ENCODE measurements at regions not wholly inside any gene's neighbourhood (a gene's known extent, or its start where the extent isn't known, plus 50 kb on each side); places are given as distances from the start of the nearest gene placed in this dataset.
"Not testable (repeated sequence)": the region's sequence is repeated elsewhere in the genome, so short reads cannot be mapped to it uniquely, and the experiment has no call there.

DNA sequence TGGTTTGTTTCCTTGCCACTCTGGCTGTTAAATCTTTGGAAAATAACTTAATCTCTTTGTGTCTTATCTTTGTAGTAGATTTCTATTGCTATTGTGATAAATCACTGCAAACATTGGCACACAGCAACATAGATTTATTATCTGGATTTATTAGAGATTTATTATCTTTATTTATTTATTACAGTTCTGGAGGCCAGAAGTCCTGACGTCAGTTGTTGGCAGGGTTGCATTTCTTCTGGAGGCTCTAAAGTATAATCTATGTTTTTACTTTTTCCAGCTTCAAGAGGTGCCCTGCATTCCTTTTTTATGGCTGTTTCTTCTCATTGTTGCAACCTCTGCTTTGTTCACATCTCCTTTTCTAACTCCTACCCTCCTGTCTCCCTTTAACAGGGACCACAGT lies 542.8 kb downstream of the GRXCR1 start:
- DNase-seq (ENCODE audit: low spot score), result no peak

DNA sequence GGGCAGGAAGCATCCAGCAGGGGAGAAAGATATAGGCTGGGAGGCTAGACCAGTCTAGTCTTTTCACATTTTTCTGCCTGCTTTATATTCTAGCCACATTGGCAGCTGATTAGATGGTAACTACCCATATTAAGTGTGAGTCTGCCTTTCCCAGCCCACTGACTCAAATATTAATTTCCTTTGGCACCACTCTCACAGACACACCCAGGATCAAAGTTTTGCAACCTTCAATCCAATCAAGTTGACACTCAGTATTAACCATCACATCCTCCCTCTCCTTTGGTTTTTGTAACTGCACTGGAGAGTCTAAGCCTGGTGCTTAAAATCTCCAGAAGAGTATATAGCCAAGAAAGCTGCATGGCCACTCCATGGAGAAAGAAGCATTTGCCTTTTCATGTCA lies 560.4 kb downstream of the GRXCR1 start:
- DNase-seq (ENCODE audit: low spot score), result no peak

DNA sequence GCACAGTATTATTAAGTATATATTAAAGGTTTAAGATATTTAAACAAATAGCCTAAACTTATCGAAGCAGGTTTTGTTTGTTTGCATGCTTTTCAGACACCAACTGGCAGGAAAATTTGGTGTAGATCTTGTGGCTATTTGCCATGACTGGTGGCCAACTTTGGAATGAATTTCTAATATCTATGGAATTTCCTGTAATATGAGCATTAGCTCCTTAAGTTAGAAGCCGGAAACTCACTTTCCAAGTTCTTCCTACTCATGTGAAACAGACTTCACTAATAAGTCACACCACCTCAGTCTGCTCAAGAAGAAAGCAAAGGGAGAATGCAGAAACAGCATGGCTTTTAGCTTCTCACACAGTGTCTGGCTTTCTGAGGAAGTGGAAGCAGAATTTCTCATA lies 563.9 kb downstream of the GRXCR1 start:
- DNase-seq (ENCODE audit: low spot score), result no peak

DNA sequence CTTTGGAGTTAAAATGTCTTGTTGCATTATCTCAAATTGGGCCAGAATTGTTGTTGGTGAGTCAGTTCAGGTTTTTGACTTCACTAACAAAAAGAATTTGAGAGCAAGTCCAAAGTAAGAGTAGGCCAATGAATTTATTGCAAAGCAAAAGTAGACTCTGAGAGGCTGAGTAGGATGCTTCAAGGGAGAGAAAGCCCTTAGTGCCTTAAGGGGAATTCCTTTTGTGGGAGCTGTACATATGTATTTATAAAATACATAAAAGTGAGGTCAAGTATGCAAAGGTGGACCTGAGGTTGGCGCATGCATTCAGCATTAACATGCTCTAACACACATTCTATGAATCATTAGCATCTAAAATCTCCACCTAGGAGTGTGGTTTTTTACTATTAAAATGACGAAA lies 565.4 kb downstream of the GRXCR1 start:
- DNase-seq (ENCODE audit: low spot score), result no peak

DNA sequence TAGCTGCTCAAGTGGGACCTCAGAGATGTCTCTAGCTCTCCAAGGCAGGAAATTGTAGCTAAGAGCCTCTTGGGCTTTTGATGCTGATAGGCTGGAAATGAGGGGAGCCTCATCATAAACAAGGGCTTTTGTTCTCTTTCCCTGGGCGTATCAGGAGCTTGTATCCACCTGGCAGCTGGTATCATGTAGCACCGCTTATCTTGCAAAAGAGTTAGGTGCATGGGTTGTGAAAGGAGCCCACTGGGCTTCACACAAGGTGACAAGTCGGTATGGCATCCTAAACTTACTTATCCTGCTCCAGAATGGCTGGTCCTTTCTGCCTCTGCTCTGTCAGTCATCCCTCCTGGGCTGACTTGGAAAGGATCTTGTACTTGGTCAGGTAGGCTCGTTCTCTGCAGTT lies 565.8 kb downstream of the GRXCR1 start:
- no peak for DNase-seq (ENCODE audit: low spot score)

DNA sequence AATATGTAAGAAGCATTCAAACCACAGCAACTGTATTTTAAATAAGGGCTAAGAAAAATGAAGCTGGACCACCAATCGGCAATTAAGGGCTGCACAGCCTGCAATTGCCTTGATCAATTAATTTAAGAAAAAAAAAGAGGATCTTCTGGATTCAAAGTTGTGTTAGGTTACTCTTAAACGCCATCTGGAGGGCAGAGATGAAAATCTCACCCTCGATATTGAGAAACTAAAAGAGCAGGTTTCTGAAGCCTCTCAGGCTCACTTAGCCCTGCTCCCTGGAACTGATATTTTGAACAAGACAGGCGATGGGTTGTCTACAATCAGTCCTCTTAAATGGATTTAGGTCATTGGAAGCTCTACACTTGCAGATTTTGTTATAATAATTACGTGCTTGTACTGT lies 579.4 kb downstream of the GRXCR1 start:
- DNase-seq (ENCODE audit: low spot score), result no peak

DNA sequence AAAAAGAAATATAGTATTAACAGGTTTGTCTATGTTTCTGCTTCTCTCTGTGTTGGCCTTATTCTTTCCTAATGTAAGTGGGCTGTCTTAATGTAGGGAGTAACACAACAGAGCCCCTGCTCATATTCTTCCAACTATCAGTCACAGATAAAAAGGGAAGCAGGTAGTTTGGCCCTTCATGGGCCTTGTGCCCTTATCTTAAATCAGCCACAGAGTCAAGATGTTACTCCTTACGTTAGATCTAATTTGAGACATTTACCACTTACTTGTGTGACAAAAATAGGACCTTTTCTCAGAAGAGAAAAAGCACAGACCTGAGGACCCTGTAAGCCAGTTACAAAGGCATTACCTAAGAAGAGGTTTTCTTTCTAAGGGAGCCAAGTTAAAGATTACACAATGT lies 589.0 kb downstream of the GRXCR1 start:
- DNase-seq (ENCODE audit: low spot score), result no peak

DNA sequence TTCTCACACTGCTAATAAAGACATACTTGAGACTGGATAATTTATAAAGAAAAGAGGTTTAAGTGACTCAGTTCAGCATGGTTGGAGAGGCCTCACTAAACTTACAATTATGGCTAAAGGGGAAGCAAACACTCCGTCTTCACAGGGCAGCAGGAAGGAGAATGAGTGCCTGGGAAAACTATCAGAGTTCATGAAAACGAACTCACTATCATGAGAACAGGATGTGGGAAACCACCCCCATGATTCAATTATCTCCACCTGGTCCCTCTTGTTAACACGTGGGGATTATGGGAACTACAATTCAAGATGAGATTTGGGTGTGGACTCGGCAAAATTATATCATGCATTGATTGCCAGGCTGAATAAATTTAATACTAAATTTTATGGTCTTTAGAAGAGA lies 592.7 kb downstream of the GRXCR1 start:
- DNase-seq (ENCODE audit: low spot score), result no peak

DNA sequence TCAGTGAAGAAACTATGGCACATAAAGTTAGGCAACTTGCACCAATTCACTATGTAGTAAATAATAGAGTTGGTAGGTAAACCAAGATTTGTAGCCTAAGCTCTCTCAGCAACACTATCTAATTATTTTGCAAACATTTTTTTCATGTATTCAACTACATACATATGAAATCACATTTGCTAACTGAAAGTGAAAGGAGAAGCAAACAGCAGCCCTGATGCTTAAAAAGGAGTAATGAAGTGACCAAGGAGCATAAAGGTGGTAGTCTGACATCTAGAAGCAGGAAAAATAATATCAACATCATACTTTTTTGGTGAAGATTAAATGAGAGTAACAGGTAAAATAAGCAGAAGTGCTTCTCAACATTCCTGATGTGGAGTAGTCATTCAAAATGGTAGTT lies 603.7 kb downstream of the GRXCR1 start:
- no peak for DNase-seq (ENCODE audit: low spot score)

DNA sequence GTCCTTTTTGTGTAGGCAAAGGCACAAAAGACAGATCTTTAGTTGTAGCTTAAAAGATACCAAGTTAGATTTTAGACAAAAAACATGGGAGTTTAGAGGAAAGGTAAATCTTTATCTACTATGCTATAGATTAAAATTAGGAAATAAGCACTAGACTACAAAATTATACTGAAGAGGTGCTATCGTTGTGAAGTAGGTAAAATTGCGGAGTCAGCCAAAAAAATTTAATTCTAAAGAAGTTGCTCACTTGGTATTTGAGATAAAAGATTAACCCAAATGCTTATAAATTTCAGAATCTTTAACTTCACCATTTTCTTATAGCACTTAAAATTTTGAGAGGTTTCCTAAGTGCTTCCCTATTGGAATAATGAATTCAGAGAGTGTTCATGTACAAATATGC lies 604.1 kb downstream of the GRXCR1 start:
- DNase-seq (ENCODE audit: low spot score), result no peak

DNA sequence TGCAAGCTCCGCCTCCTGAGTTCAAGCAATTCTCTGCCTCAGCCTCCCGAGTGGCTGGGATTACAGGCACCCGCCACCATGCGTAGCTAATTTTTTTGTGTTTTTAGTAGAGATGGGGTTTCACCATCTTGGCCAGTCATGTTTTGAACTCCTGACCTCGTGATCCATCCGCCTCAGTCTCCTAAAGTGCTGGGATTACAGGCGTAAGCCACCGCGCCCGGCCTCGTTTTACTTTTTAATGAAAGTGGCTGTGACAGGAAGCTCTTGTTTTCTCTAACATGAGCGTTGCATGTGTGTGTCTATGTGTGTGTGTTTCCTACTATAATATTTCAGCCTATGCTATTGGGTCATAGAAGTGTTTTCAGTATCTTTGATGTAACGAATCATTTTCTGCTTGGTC lies 613.3 kb downstream of the GRXCR1 start:
- not testable (repeated sequence) for DNase-seq (ENCODE audit: low spot score)

DNA sequence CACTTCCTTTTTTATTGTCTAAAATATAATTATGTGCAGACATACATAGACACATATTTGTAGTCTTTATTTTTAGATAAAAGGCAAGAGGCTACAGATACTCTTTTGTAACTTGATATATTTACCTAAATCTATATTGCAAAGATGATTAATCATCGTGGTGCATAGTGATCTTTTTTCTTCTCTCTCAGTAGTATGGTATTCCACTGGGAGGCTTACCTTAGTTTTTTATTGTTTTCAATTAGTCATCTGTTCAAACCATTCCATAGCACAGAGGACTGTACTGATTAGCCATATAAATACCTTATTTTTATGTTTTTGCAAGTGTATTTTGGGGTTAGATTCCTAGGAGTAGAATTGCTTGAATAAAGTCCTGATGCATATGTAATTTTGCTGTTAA lies 619.7 kb downstream of the GRXCR1 start:
- DNase-seq (ENCODE audit: low spot score), result no peak

DNA sequence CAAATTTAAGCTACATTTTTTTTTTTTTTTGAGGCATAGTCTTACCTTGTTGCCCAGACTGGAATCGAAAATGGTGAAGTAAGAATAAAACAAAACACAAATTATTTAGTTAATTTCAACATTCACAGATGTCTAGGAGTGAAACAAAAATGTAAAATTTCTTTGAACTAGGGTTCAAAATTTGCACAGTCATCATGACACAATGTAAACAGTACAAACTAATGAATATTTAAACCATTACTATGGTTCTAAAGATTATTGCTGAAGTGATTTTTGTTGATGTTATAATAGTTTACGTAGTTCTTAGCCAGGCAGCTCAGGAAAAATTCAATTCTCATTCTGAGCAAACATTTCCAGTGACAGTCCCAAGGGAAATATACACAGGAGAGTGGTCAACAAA lies 633.1 kb downstream of the GRXCR1 start:
- no peak for DNase-seq (ENCODE audit: low spot score)

DNA sequence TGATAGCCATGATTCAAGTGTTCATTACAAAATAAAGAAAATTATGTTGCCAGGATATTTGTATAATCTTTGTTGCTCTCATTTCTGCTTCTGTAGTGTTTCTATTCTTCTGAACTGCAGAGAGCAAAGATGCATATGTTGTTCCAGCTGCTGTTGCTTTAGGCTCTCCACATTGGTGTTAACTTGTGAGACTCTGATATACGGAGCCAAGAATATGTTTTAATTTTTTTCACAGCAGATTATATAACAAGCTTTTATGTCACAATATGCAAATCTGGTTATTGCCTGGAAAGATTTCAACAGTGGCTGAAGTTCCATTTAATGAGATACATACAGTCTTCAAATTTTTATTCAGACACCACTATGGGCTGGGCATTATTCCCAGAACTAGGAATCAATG lies 655.0 kb downstream of the GRXCR1 start:
- no peak for DNase-seq (ENCODE audit: low spot score)

DNA sequence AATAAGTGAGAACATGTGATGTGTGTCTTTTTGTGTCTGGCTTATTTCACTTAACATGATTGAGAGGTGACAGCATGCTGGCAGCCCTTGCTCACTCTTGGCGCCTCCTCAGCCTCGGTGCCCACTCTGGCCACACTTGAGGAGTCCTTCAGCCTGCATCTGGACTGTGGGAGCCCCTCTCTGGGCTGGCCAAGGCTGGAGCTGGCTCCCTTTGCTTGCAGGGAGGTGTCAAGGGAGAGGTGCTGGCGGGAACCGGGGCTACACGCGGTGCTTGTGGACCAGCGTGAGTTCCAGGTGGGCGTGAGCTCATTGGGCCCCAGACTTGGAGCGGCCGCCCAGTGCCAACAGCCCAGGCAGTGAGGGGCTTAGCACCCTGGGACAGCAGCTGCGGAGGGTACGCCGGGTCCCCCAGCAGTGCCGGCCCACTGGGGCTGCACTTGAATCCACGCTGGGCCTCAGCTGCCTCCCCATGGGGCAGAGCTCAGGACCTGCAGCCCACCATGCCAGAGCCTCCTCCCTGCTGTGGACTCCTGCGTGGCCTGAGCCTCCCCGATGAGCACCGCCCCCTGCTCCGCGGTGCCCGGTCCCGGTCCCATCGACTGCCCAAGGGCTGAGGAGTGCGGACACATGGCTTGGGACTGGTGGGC lies 658.6 kb downstream of the GRXCR1 start:
- no peak for DNase-seq (ENCODE audit: low spot score)

DNA sequence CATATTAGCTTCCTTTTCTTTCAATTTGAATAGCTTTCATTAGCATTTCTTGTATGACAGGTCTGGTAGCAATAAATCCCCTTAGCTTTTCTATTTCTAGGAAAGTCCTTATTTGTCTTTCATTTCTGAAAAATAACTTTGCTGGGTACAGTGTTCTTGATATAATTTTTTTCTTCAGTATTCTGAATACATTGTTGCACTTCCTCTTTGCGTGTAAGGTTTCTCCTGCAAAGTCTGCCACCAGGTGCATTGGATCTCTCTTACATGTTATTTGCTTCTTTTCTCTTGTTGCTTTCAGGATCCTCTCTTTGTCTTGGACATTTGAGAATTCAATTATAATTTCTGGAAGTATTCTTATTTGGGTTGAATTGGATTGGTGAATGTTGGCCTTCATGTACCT lies 663.7 kb downstream of the GRXCR1 start:
- no peak for DNase-seq (ENCODE audit: low spot score)

DNA sequence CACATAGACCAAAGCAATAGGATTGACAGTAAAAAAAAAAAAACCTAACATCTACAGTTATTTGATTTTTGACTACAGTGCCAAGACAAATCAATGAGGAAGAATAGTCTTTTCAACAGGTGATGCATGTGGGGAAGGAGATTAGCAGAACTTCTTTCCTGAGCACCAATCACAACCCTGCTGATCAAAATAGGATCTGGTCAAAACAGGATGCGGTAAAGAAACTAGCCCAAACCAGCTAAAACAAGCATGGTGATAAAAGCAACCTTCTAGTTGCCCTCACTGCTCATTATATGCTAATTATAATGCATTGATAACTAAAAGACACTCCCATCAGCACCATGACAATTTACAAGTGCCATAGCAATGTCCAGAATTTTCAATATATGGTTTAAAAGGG lies 667.5 kb downstream of the GRXCR1 start:
- no peak for DNase-seq (ENCODE audit: low spot score)

DNA sequence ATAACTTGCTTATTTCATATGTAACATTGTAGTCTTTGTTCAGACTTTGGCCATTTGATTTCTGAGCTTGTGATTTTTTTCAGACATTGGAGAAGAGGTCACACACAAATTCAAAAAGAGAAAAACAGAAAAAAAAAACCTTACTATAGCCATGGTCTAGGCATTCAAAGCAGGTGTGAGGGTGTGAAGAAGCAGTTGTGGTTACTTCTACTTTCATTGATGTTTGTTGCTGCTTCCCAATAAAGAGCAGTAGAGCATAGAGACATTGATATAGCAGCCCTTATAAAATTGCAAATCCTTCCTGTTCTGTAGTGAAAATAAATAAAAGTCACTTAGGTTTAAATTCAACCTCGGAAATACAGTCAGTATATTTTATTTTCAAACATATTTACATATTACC lies 671.6 kb downstream of the GRXCR1 start:
- no peak for DNase-seq (ENCODE audit: low spot score)

DNA sequence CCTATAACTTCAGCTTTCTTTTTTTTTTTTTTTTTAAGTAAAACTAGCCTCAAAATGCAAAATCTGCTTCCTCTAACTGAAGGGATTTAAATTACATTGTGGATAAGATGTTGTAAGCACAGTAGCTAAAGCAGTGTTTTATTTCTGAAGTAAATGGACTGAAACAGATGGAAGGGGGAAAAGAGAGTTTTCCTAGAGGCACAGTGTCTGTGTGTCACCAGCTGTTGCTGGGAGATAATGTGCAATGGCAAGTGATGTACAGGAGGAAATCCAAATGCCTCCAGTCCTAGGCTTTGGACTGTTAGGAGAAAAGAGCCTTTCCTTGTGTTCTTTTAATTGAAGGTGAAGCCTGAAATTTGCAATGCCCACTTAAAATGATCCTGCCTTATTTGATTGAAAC lies 672.1 kb downstream of the GRXCR1 start:
- DNase-seq (ENCODE audit: low spot score), result no peak

DNA sequence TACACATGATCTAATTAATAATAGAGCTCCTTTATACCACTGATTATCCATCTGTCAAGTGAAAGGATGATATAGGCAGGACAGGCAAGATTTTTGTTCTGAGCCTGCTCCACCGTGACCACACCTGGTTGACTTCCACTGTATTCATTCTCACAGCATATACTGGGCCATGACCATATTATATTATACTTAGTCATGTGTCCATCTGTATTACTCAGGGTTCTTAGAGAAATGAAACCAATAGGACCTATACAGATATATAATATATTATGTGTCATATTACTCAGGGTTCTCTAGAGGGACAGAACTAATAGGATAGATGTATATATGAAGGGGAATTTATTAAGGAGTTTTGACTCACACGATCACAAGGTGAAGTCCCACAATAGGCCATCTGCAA lies 675.1 kb downstream of the GRXCR1 start:
- DNase-seq (ENCODE audit: low spot score), result no peak

DNA sequence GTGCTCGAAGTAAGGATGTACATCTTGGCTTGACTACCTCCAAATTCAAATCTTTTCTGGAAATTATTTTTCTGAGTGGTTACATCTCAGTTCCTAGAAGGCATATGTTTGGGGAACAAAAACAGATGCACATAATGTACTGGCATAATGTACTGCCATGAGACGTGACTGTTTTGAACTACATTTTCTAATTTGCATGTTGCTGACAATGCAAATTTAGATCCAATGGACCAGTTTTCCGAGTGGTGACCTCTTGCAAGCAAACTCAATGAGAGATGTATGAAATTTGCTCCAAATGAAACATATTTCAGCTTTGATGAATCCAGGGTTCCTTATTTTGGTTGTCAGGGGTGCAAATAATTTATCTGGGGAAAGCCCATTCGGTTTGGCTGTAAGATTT lies 694.3 kb downstream of the GRXCR1 start:
- no peak for DNase-seq (ENCODE audit: low spot score)

DNA sequence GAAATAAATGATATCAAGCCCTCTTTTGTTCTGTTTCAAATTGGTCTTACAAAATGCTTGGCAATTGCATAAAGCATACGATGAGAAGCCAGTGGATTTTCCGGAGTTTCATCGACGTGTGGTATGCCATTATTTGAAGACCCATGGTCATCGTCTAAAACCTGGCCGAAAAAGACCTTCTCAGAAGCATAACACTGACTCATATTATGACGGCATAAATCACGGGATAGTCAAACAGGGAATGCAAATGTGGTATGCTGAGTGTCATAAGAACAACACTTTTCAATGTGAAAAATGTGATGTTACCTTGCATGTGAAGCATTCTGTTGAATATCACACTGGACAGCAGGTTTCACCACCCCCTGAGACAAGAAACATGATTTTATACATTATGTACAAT lies 695.2 kb downstream of the GRXCR1 start:
- DNase-seq (ENCODE audit: low spot score), result no peak

DNA sequence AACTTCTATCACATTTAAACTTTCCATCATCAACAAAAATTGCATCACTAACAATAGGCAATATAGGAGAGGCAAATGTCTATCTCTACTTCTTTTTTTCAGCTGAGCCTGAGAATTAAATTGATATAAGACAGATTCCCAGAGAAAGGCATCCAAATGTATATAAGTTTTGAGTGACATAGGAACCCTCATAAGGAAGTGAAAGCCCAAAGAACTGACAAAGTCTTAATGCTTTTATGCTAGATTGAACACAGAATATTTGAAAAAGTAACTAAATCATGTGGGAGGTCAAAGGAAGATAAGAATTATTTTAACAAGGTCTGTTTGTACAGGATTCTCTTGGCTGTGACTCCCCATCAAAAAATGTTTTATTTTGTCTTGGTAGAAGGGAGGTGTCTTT lies 714.9 kb downstream of the GRXCR1 start:
- no peak for DNase-seq (ENCODE audit: low spot score)

DNA sequence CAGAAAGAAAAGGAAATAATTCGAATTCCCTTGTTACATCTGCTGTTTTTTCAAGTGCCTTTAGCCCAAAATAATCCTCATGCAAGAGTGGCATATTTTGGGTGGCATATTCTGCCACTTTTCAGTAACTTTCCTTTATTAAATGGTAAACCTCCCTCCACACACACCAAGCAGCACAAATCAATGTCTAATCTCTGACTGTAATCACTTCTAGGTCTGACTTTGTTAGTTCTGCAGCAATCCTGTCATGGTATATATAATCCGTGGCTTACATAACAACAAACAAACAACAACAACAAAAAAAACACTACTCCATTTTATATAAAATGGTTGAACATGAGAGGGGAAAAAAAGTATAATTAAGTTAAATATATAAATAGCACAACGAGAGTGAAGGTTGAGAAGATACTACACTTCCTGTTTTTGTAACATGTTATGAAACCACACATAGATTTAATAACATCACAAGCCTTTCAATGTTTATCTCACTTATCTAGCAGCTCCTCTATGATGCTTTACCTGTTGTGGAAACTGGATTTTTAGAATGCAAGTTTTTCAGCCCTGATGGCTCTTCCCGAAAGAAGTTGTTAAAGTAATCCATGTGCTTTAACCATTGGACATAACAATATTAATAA lies 715.4 kb downstream of the GRXCR1 start:
- no peak for DNase-seq (ENCODE audit: low spot score)
